ENCODE measurements at regions not wholly inside any gene's neighbourhood (a gene's known extent, or its start where the extent isn't known, plus 50 kb on each side); places are given as distances from the start of the nearest gene placed in this dataset.

- DNase-seq: peak; percentile 22
These were observed 201.2 kb upstream of the PCDH18 start for GRCh38 chr4:137733174-137734141.

GRCh38 chr4:137722910-137723309 lies 190.6 kb upstream of the PCDH18 start:
- DNase-seq: no peak

- DNase-seq: no peak
These were observed 179.2 kb upstream of the PCDH18 start for GRCh38 chr4:137711502-137711901.

- no peak for DNase-seq
These were observed 175.3 kb upstream of the PCDH18 start for GRCh38 chr4:137707626-137708025.

GRCh38 chr4:137707102-137707620 lies 174.9 kb upstream of the PCDH18 start:
- DNase-seq: no peak

GRCh38 chr4:137705171-137705783 lies 173.0 kb upstream of the PCDH18 start:
- DNase-seq: peak; percentile 90

GRCh38 chr4:137703195-137703594 lies 170.9 kb upstream of the PCDH18 start:
- no peak for DNase-seq

- no peak for DNase-seq
These were observed 170.2 kb upstream of the PCDH18 start for GRCh38 chr4:137702512-137702911.

GRCh38 chr4:137701401-137701800 lies 169.1 kb upstream of the PCDH18 start:
- DNase-seq: no peak

- peak; percentile 15 for DNase-seq
These were observed 168.5 kb upstream of the PCDH18 start for GRCh38 chr4:137700751-137701150.

- DNase-seq: peak; percentile 80
These were observed 167.8 kb upstream of the PCDH18 start for GRCh38 chr4:137700072-137700471.

- DNase-seq: peak; percentile 73
These were observed 161.8 kb upstream of the PCDH18 start for GRCh38 chr4:137694138-137694537.

GRCh38 chr4:137693641-137694040 lies 161.3 kb upstream of the PCDH18 start:
- peak; percentile 48 for DNase-seq

GRCh38 chr4:137692205-137692604 lies 159.9 kb upstream of the PCDH18 start:
- DNase-seq: no peak

- DNase-seq: peak; percentile 28
These were observed 156.4 kb upstream of the PCDH18 start for GRCh38 chr4:137688651-137689050.

GRCh38 chr4:137685357-137685756 lies 153.1 kb upstream of the PCDH18 start:
- DNase-seq: peak; percentile 78

GRCh38 chr4:137681081-137681480 lies 148.8 kb upstream of the PCDH18 start:
- DNase-seq: no peak

GRCh38 chr4:137678796-137679195 lies 146.5 kb upstream of the PCDH18 start:
- DNase-seq: peak; percentile 74

GRCh38 chr4:137677863-137678262 lies 145.6 kb upstream of the PCDH18 start:
- peak; percentile 90 for DNase-seq

- DNase-seq: no peak
These were observed 144.2 kb upstream of the PCDH18 start for GRCh38 chr4:137676357-137676998.

- DNase-seq: peak; percentile 68
These were observed 141.8 kb upstream of the PCDH18 start for GRCh38 chr4:137674066-137674465.

- peak; percentile 65 for DNase-seq
These were observed 136.7 kb upstream of the PCDH18 start for GRCh38 chr4:137668885-137669545.

Data from fibroblast of skin of scalp (primary cell).